DMS79 (cell line): ENCODE measurements at regions not wholly inside any gene's neighbourhood (a gene's known extent, or its start where the extent isn't known, plus 50 kb on each side); places are given as distances from the start of the nearest gene placed in this dataset.
A peak's percentile ranks its signal among the peaks of the same experiment; 100 is the strongest.
"Not testable (repeated sequence)": the region's sequence is repeated elsewhere in the genome, so short reads cannot be mapped to it uniquely, and the experiment has no call there.

ENCODE experiments used
- DNase-seq: peaks from one replicate; lab custom pipeline; 2025; lab: John Stamatoyannopoulos, UW

- DNase-seq, result no peak
These were observed 581.4 kb upstream of the TBL1XR1 start for GRCh38 chr3:177778633-177779032.

DNA sequence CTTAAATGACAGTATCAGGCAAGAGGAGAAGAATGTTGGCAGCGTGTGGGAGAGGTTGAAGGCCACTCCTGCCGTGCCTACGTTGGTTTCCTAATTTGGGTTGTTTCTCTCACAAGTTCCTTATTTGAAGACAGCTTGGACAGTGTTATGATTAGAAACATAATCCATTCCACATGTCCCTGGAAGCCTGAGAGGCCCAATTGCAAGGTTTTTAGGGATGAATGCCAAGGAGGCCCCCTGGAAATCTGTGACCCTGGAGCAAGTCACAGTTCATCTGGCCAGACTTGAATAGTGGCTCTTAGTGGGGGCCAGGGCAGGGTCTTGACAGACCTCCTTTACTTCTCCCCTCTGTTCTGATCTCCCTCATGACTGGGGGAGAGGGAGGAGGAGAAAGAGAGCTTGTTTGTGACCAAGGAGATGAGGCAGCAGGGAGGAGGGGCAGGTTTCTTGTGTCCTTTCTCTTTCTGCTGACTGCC, 584.4 kb upstream of the TBL1XR1 start:
- DNase-seq, result no peak

- no peak for DNase-seq
These were observed 586.1 kb upstream of the TBL1XR1 start for GRCh38 chr3:177783338-177783737.

GRCh38 chr3:177783767-177784166, 586.5 kb upstream of the TBL1XR1 start:
- DNase-seq, result no peak

- no peak for DNase-seq
These were observed 590.2 kb upstream of the TBL1XR1 start for GRCh38 chr3:177787279-177788041.

DNA sequence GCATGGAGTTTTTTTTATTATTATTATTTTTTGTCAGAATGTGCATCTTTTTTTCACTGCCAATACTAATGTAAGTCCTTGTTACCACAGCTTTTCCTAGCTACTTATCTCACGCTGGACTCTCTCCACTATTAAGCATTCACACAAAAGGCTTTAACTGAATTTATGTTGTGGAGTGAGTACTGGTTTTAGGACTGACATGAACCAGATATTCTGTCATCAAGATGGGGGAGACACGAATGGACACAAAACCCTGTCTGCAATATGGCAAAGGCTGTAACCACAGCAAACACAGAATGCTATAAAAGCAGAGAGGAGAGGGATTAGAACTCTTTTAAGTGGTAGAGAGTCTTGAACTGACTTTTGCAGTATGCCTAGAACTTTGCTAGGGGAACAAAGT, 592.2 kb upstream of the TBL1XR1 start:
- no peak for DNase-seq

DNA sequence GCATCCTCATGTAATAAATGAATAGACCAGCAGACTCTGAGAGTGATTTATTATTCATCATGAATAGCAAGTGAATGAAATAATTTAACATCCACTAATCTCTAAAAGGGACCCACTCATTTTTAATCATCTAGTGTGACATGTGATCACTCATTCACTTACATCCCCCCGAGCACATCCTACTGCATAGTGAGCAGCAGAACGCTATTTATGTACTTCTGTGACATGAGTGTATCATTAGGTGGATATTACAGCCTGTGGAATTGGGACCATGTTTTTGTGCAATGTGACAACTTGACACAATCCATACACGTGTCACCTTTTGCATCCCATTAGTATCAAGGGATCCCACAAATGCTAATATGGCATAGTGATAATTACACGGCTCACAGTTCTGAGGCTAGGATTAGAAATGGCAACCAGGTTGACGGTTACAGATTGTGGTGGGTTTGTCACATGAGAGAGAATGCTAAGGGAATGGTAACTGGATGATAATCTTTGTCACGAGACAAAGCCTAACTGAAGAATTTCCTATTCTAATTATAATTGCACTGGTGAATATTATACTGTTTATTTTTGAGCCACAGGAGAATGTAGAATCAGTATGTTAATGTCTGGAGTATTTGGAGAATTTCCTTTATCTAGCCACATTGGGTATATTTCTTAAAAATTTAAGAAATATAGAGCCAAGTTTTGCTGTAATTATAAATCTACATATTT, 595.2 kb upstream of the TBL1XR1 start:
- DNase-seq, result no peak

- DNase-seq, result no peak
These were observed 596.2 kb upstream of the TBL1XR1 start for GRCh38 chr3:177793451-177793850.

GRCh38 chr3:177795216-177795615, 597.9 kb upstream of the TBL1XR1 start:
- DNase-seq, result no peak

DNA sequence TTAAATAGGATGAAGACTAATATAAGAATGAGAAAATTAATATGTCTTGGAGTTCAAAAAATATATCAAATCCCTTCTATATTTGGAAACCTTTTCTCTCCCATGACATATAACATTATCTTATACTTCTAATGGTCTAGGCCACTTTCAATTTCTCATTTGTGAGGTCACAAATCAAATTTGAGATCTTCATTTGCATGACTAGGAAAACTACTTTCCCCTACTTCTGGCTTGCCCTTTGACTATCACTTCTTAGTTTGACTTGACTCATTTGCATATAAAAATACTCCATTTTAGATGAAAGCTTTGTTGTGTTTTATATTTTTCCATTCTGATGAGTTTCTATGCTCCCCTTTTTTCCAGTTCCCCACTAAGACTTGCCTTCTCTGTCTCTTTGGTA, 598.6 kb upstream of the TBL1XR1 start:
- no peak for DNase-seq

DNA sequence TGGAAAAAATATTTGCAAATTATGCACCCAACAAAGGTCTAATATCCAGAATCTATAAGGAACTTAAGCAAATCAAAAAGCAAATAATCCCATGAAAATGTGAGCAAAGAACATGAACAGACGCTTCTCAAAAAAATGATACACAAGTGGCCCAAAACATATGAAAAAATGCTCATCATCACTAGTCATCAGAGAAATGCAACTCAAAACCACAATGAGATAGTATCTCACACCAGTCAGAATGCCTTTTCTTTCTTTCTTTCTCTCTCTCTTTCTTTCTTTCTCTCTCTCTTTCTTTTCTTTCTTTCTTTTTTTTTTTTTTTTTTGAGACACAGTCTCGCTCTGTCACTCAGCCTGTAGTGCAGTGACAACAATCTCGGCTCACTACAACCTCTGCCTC, 602.9 kb upstream of the TBL1XR1 start:
- not testable (repeated sequence) for DNase-seq

GRCh38 chr3:177800561-177800960, 603.3 kb upstream of the TBL1XR1 start:
- DNase-seq, result no peak

DNA sequence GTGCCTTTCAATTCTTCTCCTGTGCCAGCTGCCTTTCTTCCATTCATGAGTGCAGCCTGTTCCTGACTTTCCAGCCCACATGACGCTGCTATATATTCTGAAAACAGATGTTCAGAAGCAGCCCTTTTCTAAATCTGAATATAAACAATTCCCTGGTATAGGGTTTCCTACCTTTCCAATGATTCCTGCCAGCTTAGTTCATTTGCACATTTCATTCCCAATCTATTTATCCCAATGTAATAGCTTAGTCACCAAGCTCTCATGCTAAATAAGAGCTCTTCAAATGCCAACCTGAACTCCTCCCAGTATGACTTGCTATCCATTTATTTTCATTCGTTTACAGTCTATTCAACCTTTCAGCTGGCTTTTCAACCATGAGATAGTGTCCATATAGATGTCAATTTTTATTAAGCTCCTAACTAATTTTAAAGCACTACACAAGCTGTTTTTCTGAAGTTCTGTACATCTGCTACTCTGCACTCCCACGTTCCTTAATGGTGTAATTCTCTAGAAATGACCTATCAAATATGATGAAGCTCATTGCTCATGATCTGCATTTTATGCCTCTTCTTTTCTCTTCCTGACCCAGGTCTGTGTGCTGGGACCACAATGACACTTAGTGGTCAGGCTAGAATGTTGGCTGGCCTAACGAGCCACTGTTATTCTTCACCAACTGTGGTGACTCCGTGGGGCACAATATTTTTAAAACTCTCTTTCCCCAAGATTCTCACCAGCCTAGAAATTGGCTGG, 605.0 kb upstream of the TBL1XR1 start:
- peak; percentile 89 for DNase-seq

GRCh38 chr3:177803500-177803899, 606.2 kb upstream of the TBL1XR1 start:
- no peak for DNase-seq

DNA sequence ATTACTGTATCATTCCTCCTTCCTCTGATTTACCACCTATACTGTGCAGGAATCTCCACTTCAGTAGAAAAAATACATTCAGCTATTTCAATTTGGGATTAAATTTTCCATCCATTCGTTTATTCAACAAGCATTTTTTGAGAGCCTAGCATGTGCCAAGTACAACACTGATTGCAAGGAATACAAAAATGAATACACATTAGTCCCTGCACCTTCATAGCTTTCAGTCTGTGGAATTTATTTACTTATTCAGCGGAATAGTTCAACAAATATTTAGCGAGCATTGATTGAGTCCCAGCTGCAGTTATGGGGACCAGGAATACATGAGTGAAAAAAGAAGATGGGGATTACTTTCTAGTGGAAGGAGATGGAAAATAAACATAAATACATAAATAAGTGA, 606.8 kb upstream of the TBL1XR1 start:
- no peak for DNase-seq

GRCh38 chr3:177804646-177805045, 607.4 kb upstream of the TBL1XR1 start:
- DNase-seq, result no peak

DNA sequence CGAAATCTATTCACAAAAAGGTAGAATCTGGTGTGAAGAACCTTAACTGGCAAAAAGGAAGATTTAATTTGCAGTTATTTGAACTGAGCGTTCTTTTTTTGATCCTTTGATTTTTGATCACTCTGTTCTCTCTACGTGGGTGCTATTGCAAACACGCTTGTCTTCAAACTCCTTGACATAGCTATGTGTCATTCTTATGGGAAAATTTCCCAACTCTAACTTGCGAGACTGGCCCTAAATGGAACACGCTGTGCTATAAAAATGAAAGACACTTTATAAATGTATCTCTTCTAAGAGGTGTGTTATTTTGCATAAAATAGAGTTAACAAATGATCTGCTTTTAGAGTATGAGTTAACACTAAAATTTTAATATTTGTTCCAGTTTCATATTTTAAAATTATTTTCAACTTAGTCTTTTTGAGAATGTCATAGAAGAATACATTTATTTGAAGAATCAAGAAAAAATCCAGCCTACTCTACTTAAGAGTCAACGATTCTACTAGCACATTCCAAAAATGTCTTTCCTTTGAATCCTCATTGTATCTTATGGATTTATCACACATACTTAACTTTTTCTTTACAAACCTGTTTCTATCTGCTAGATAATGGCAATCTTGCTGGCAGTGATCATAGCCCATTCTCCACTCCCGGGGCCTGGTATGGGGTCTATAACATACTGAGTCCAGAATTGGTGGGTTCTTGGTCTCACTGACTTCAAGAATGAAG, 610.0 kb upstream of the TBL1XR1 start:
- no peak for DNase-seq

DNA sequence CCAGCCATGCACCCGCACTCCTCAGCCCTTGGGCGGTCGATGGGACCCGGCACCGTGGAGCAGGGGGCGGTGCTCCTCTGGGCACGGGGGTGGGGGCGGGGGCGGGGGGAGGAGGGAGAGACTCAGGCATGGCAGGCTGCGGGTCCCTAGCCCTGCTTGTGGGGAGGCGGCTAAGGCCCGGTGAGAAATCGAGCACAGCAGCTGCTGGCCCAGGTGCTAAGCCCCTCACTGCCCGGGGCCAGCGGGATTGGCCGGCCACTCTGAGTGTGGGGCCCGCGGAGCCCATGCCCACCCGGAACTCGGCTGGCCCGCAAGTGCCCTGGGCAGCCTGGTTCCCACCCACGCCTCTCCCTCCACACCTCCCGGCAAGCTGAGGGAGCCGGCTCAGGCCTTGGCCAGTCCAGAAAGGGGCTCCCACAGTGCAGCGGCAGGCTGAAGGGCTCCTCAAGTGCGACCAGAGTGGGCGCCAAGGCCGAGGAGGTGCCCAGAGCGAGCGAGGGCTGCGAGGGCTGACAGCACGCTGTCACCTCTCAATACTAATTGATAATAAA, 611.7 kb upstream of the TBL1XR1 start:
- DNase-seq, result not testable (repeated sequence)

- no peak for DNase-seq
These were observed 612.9 kb upstream of the TBL1XR1 start for GRCh38 chr3:177810162-177810623.

DNA sequence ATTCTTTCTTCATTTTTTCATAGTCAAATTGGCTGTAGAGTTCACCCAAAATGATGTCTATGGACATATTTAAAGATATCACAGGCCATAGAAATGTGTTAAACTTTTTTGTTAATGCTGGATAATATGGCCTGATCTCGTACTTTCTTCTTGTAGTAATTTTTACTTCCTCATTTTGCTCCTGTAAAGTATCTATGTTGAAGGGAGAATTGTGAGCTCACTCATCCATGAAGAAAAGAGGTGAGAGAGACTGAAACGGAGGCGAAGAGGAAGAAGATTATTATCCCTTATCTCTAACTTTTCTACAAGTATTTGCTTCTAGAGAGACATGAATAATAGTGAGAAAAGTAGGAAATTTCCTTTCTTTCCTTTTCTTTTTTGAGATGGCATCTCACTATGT, 613.8 kb upstream of the TBL1XR1 start:
- DNase-seq, result no peak

DNA sequence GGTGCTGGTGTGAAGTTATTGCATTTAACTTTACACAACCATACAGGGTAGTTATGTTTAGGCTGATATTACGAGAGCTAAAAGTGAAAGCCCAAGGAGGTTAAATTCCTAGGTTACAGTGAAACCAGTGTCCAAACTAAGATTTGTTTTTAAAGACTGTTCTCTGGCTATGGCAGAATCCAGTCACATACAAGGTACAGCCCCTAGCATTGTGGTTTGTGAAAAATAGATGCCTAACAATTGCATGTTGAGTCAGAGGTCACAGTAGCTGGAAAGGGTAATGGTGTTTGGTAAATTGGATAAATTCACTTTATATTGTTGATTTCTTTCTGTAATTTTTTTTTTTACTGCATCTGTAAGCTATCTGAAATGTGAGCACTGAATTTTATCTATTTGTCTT, 614.6 kb upstream of the TBL1XR1 start:
- no peak for DNase-seq

- no peak for DNase-seq
These were observed 615.2 kb upstream of the TBL1XR1 start for GRCh38 chr3:177812492-177812891.
